GM18505 (cell line): ENCODE measurements at regions not wholly inside any gene's neighbourhood (a gene's known extent, or its start where the extent isn't known, plus 50 kb on each side); places are given as distances from the start of the nearest gene placed in this dataset.
A peak's percentile ranks its signal among the peaks of the same experiment; 100 is the strongest.

Experiments used
- ATAC-seq: cut with Tn5 transposase; IDR thresholded peaks from one replicate; pipeline ENCODE4 v1.9.1; 2021; ENCODE audit not compliant: unreplicated experiment
- POLR2A ChIP-seq: IDR thresholded peaks from 4 replicates; pipeline ENCODE4 v1.6.1; 2011; ENCODE audit warnings: borderline replicate concordance; ENCODE audit not compliant: insufficient read depth, insufficient read length; ENCODE audit errors: extremely low read depth

- no peak for ATAC-seq
- TF ChIP-seq POLR2A: no peak
Observed at GRCh38 chr2:8080063-8080462, 601.8 kb upstream of the ID2 start.

- ATAC-seq: no peak
- TF ChIP-seq POLR2A: no peak
Observed at GRCh38 chr2:8081130-8081529, 600.7 kb upstream of the ID2 start.

GRCh38 chr2:8082840-8083239 is 599.0 kb upstream of the ID2 start:
- no peak for TF ChIP-seq POLR2A
- ATAC-seq: no peak

- TF ChIP-seq POLR2A: no peak
- no peak for ATAC-seq
Observed at GRCh38 chr2:8086357-8086756, 595.5 kb upstream of the ID2 start.

- TF ChIP-seq POLR2A: no peak
- ATAC-seq: no peak
Observed at GRCh38 chr2:8086796-8087479, 594.9 kb upstream of the ID2 start.

GRCh38 chr2:8087480-8087840 is 594.4 kb upstream of the ID2 start:
- no peak for ATAC-seq
- TF ChIP-seq POLR2A: no peak

GRCh38 chr2:8088810-8089209 is 593.0 kb upstream of the ID2 start:
- no peak for ATAC-seq
- TF ChIP-seq POLR2A: no peak

- no peak for ATAC-seq
Observed at GRCh38 chr2:8089596-8089995, 592.3 kb upstream of the ID2 start.

GRCh38 chr2:8090748-8091700 is 590.8 kb upstream of the ID2 start:
- ATAC-seq: peak; percentile 53
- TF ChIP-seq POLR2A: no peak

More at GRCh38 chr2:8089596-8089995, 592.3 kb upstream of the ID2 start:
- no peak for TF ChIP-seq POLR2A

- TF ChIP-seq POLR2A: no peak
- ATAC-seq: no peak
Observed at GRCh38 chr2:8094526-8094925, 587.3 kb upstream of the ID2 start.

- no peak for ATAC-seq
- no peak for TF ChIP-seq POLR2A
Observed at GRCh38 chr2:8095978-8096377, 585.9 kb upstream of the ID2 start.

GRCh38 chr2:8096484-8096883 is 585.4 kb upstream of the ID2 start:
- TF ChIP-seq POLR2A: no peak
- ATAC-seq: no peak

GRCh38 chr2:8098476-8099266 is 583.2 kb upstream of the ID2 start:
- no peak for TF ChIP-seq POLR2A
- no peak for ATAC-seq

GRCh38 chr2:8099267-8099582 is 582.6 kb upstream of the ID2 start:
- TF ChIP-seq POLR2A: no peak
- no peak for ATAC-seq

- no peak for TF ChIP-seq POLR2A
- ATAC-seq: no peak
Observed at GRCh38 chr2:8101614-8102277, 580.1 kb upstream of the ID2 start.
